ENCODE measurements at regions not wholly inside any gene's neighbourhood (a gene's known extent, or its start where the extent isn't known, plus 50 kb on each side); places are given as distances from the start of the nearest gene placed in this dataset.
A peak's percentile ranks its signal among the peaks of the same experiment; 100 is the strongest.
"Not testable (repeated sequence)": the region's sequence is repeated elsewhere in the genome, so short reads cannot be mapped to it uniquely, and the experiment has no call there.

DNA sequence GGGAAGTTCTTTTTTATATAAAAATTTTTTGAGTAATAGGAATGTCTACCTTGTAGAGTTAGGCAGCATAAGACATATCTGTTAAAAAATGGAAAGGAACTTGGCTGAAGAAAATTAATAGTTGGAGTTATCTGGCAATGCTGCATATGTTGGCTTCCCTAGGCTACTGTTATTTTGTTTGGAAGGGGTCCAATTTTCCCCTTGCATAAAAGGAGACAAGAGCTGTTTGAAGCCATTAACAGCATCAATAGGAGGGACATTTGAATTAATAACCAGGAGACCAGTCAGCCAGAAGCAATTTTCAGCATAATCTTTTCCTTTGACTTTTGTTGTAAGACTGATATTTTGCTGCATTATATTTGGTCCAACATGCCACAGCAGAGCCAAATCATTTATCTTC, 80.9 kb upstream of the TAB2 start:
- DNase-seq (ENCODE audit: low read depth): peak; percentile 34

- no peak for DNase-seq (ENCODE audit: low read depth)
Measured at GRCh38 chr6:149237464-149237863, 80.0 kb upstream of the TAB2 start.

DNA sequence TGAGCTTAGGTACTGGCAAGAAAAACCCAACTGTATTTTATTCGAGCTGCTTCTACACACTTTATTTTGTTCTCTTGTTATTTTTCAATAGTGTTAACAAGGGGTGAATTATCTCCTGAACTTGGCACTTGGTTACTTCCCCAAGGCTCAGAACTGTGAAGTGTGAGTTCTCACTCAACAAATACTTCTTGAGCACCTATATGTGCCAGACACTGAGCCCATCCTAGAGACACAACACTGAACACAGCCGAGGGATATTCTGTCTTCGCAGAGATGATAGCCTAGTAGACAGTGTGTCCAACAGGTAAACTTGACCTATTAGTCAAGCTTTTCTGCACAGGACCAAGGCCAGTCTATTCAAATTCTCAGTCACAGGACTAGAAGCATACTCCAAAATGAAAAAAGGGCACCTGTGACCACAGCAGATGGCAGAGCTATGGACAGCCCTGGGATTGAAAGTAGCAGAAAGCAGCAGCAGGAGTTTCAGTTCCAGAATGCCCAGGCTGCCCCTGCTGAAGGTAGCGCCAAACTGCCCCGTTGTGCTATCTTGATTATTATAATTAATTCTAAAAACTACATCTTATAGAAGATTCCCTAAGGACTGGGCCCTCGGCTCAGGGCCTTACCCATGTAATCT, 77.8 kb upstream of the TAB2 start:
- DNase-seq (ENCODE audit: low read depth): no peak

DNA sequence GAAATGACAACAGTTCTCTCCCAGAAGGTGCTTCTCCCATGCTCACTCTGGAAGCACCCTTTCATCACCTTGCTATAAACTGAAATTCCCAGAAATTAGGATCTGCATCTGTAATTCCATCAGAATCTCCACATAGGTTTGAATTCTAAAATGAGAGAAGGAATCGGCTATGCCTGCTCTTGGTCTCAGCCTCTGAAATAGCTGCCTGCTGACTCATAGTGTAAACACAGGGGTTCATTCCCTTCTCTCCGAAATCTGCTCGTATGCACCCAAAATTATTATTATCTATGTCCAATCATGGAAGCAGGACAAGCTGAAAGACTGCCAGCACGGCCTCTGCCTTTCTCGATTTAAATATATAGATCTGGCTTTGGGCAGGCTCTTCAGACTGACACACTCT, 74.6 kb upstream of the TAB2 start:
- DNase-seq (ENCODE audit: low read depth): no peak

DNA sequence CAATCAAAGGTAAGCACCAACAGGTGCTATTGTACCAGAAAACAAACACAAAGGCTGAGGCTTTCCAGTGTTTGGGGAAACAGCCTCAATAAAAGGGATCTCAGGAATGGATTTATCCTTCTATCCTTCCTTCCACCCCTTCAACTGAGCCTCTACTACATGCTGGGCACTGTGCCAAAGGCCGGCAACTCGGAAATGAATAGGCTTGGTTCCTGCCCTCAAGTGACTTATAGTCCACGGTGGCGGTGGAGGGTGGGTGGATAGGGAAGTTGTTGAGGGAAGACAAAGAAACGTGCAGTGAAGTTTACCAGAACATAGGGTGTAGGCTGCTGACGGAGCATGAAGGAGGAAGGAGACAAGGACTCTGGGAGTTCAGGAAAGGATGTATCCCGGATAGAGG, 73.4 kb upstream of the TAB2 start:
- no peak for DNase-seq (ENCODE audit: low read depth)

- no peak for DNase-seq (ENCODE audit: low read depth)
Measured at GRCh38 chr6:149246691-149247384, 70.7 kb upstream of the TAB2 start.

GRCh38 chr6:149247385-149247763, 70.1 kb upstream of the TAB2 start:
- no peak for DNase-seq (ENCODE audit: low read depth)

GRCh38 chr6:149248263-149248662, 69.2 kb upstream of the TAB2 start:
- not testable (repeated sequence) for DNase-seq (ENCODE audit: low read depth)

DNA sequence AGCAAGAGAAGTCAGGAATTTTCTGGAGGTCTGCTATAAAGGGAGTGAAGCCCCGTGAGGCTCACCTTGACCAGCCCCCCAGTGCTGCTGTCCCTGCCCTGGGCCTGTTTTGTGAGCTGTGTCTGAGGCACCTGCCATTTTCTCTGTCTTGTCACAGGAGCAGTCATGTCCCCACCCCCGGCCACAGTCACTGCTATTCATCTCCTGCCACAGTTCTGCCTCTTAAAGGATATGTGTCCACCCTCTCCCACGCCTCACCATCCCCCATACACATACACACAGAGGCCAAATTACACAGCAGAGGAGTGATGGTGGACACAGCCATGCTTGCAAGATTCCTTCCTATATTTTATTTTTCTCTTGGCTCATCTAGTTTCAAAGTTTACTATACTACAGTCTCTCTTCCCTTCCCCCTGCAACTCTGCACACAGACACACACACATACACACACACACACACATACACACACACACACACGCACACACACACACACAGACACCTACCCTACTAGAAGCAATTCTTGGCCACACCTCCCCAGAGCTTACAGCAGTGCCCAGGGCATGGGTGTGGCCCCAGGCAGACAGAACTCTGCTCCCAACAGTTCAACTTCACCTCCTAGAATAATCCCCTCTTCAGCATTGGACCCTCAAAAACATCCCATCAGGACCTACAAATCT, 68.7 kb upstream of the TAB2 start:
- no peak for DNase-seq (ENCODE audit: low read depth)

GRCh38 chr6:149249370-149250357, 67.8 kb upstream of the TAB2 start:
- DNase-seq (ENCODE audit: low read depth): no peak

DNA sequence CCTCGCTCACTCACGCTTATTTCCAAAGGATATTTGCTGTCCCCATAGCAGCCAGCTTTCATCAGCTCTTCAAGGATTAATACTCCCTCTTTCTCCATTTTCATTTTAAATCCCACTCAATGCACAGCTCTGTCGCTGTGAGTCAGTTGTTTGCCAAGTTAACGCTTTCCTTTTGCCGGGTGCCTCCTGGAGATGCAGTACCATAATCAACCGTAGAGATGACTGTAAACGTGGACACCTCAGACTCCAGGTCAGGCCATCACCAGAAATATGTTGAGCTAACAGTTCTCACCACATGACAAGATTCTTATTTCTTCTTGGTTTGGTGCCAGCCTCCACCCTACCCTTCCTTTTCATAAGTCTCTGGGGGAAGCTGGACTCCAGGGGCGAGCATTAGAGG, 66.6 kb upstream of the TAB2 start:
- DNase-seq (ENCODE audit: low read depth): no peak

GRCh38 chr6:149252622-149253021, 64.9 kb upstream of the TAB2 start:
- DNase-seq (ENCODE audit: low read depth): no peak

DNA sequence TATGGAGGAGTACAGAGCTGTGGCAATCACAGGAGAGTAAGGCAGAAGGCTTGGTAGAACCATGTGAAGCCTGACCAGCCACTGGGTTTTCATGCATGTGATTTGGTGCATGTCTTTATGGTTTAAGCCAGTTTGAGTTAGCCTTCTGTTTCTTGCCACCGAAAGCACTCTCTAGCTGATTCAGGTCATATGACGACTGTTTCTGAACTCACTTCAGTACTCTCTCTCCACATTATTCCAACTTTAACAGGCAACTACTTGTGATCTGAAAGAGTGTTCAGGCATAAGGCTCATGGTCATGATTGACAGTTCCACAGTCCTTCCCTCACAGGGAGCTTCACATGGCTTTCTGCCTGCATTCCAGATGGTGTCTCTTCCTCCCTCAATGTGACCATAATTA, 63.3 kb upstream of the TAB2 start:
- no peak for DNase-seq (ENCODE audit: low read depth)

DNA sequence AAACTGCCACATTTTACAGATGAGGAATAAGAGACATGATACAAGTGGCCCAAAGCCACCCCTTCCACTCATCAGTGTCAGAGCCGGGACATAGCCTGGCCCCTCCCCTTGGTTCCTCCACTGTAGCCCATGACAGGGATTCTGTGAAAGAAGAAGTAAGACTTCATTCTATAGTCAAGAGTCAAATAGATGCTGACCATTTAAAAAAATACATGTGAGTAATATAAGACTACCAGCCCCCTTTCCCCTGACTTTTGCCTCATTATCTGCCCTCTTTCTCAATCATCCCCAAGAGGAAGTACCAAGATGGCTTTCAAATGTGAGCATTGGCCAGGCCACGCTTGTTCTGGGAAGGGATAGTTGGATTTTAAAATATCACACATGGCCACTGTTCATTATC, 57.8 kb upstream of the TAB2 start:
- DNase-seq (ENCODE audit: low read depth): no peak

- DNase-seq (ENCODE audit: low read depth): no peak
Measured at GRCh38 chr6:149260214-149260874, 57.2 kb upstream of the TAB2 start.

DNA sequence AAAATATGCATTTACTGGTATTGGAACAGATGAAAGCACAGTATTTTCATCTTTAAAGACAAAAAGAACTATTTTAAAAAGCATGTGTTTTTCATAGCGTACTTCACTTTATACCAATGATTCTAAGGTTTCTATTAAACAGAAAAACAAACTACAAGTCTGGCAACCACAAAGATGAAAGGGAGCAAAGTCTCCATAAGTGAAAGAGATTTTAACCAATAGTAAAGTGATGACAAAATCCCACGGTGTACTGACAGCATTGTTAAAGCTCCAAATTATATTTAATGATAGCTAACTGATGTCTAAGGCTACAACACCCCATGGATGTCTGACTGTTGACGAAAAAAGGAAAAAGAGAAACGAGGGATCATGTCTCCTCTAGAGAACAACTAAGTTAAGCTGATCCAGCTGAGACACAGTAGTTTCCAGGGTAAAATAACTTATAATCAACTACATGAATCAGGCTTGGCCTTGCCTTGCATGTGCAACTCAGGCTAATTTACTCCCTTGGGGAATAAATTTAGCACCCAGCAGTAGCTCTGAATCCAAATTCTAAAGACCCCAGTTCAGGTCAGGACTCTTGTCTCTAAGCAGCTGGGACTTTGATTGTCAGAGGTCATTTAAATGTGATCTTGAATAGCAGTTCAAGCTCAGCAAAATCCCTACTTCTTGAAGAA, 56.0 kb upstream of the TAB2 start:
- DNase-seq (ENCODE audit: low read depth): no peak

DNA sequence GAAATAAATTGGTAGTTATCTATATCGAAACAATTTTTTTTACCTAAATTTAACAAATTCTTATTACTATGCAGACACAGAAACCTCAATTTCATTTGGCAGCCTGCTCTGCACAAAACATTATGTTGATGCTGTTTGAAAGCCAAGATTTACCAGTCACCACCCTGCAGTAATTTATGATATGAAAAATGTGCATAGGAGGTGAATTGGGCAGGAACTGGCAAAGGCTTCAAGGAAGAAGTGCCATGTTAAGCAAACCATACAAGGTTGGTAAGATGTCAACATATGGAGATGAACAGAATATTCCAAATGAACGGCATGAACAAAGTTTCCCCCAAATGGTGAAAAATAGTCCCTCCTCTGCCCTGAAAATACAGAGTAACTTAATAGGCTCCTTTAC, 54.2 kb upstream of the TAB2 start:
- DNase-seq (ENCODE audit: low read depth): no peak

- no peak for DNase-seq (ENCODE audit: low read depth)
Measured at GRCh38 chr6:149264629-149265028, 52.9 kb upstream of the TAB2 start.

DNA sequence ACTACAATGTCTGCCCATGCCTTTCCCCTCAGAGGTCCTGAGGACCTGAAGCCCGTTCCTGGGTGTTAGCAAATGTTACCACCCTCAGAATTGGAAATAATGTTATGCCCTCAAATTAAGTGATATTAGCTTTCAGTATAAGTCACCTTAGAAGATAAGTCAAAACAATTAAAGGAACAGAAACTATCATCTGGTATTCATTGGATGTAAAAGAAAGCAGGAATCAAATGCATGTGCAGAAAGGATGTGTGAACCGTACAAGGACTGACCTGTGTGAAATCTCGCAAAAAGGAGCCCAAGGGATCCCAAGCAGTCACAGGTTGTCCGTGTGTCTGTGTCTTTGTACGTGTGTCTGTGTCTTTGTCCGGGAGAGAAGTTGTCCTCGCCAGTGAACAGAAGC, 51.6 kb upstream of the TAB2 start:
- DNase-seq (ENCODE audit: low read depth): no peak

DNA sequence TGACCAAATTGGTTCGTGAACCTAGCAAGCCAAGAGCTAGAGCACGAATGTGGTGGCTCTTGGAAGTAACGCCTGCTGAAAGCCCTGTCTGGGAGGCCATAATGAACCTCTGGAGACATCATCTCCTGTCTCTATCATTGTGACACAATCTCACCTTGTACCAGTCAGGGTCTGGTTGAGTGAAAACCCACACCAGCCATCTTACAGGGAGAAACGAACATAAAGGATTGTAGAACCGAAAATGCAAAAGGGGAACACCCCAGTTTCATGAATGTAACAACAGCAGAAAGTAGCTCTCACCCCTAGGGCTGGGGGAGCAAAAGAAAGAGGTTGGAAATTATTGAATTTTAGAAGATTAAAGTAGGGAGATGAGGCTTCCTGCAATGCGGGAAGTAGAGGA, 50.9 kb upstream of the TAB2 start:
- DNase-seq (ENCODE audit: low read depth): no peak

- DNase-seq (ENCODE audit: low read depth): no peak
Measured at GRCh38 chr6:149267072-149267471, 50.4 kb upstream of the TAB2 start.

Measured in myocyte (in vitro differentiated cells).